Stomach (tissue), 8 donors: ENCODE measurements at regions not wholly inside any gene's neighbourhood (a gene's known extent, or its start where the extent isn't known, plus 50 kb on each side); places are given as distances from the start of the nearest gene placed in this dataset.

ENCODE experiments used
- DNase-seq, 2 donors: peaks; one replicate each; pipeline versions ENCODE4 v3.0.0 to v3.0.0-alpha.2; 2013 to 2019
- H3K27ac ChIP-seq, 5 donors: fragments of 200-600 bp in 4 of 5; sonication (generic) in 4 of 5; one replicate each; pipeline ENCODE4 v1.5.1; 2013 to 2019; ENCODE audit warnings: mild to moderate bottlenecking in 1 of 5, moderate library complexity in 1 of 5
- H3K27me3 ChIP-seq, 3 donors: fragments of 200-600 bp; sonication (generic); one replicate each; pipeline ENCODE4 v1.5.1; 2017 to 2019; ENCODE audit warnings: mixed run types in 1 of 3
- H3K36me3 ChIP-seq, 4 donors: fragments of 200-600 bp; sonication (generic); 1 replicate in 3 of 4; 2 replicates in 1 of 4; pipeline ENCODE4 v1.5.1; 2016 to 2019
- H3K4me1 ChIP-seq, 4 donors: fragments of 200-600 bp; sonication (generic); one replicate each; pipeline ENCODE4 v1.5.1; 2016 to 2019
- H3K4me3 ChIP-seq, 4 donors: fragments of 200-600 bp; sonication (generic) in 3 of 4; one replicate each; pipeline ENCODE4 v1.5.1; 2016 to 2019; ENCODE audit warnings: mild to moderate bottlenecking in 1 of 4
- H3K9me3 ChIP-seq, 4 donors: fragments of 200-600 bp; sonication (generic); one replicate each; pipeline ENCODE4 v1.5.1; 2016 to 2019
- CTCF ChIP-seq, 7 experiments: fragments of 450-650 bp in 4 of 7; fragments of 200-600 bp in 3 of 7; sonication (generic) in 3 of 7; IDR thresholded peaks; one replicate each; pipeline ENCODE4 v1.5.1; 2016 to 2019; ENCODE audit warnings: antibody characterized with exemption in 7 of 7, control low read depth in 2 of 7, mild to moderate bottlenecking in 1 of 7
- EP300 ChIP-seq: sonication (generic); formaldehyde crosslinking; IDR thresholded peaks from one replicate; pipeline ENCODE4 v1.6.1; 2017; ENCODE audit warnings: antibody characterized with exemption
- POLR2A ChIP-seq, 4 donors: fragments of 450-650 bp; IDR thresholded peaks; one replicate each; pipeline ENCODE4 v1.6.1; 2016; ENCODE audit warnings: antibody characterized with exemption in 4 of 4, control low read depth in 2 of 4, mild to moderate bottlenecking in 1 of 4, moderate library complexity in 1 of 4
- POLR2AphosphoS5 ChIP-seq, 3 donors: sonication (generic); formaldehyde crosslinking; IDR thresholded peaks; one replicate each; pipeline ENCODE4 v1.6.1; 2016; ENCODE audit warnings: antibody characterized with exemption in 3 of 3
- WGBS, 5 donors: extraction: QIAGEN DNeasy Blood & Tissue Kit in 3 of 5; methylation state at CpG; one replicate each; pipeline versions ENCODE4 v1.1.5 to v1.1.7; 2013 to 2018; 5-methylcytosine and 5-hydroxymethylcytosine counted together
- intact Hi-C: fragments of 100-400 bp; cut with DNase I; formaldehyde crosslinking; loops from one replicate; pipeline ENCODE4 v1.15.1; 2023; ENCODE audit warnings: low total_unique reads
- donor health status: healthy with polysubstance abuse.
- donor health status: Bipolar disorder and iron deficiency.
- donor health status: healthy.

DNA sequence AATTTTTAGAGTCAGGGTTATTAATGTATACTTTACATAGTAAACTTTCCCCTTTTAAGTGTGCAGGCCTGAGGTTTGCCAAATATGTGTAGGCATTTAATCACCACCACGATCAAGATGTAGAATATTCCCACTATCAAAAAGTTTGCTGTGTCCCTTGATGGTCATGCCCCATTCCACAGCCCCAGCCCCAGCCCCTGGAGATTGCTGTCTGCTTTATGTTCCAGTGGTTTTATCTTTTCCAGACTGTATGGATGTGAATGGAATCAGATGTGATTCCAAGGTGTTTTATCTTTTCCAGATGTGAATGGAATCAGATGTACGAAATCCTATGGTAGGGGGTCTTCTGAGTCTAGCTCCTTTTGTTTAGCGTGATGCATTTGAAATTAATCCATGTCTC, 93.1 kb upstream of the B3GAT1 start:
- WGBS, 5 donors = 72 to 84% (median 83%) methylated on average over 3 of the region's 3 CpGs
- no peak for TF ChIP-seq POLR2AphosphoS5 (IDR thresholded peaks at IDR 0.05)
- TF ChIP-seq POLR2A (IDR thresholded peaks at IDR 0.05) = no peak
- TF ChIP-seq CTCF (IDR thresholded peaks at IDR 0.05) = no peak
- no peak for TF ChIP-seq EP300
- Histone ChIP-seq H3K36me3 (no peaks in the 10 kb centered on the region), H3K4me3 (no peak overlapping the region), H3K9me3 (no peaks in the 10 kb centered on the region), H3K27ac (no peak overlapping the region), H3K4me1 (no peaks in the 10 kb centered on the region), H3K27me3 (peaks cover 0 to 18% (median 0%) of the 10 kb centered on the region in 3 donors)
- DNase-seq = no peak
- intact Hi-C loops = no loop called here

- TF ChIP-seq EP300 (no peak), POLR2AphosphoS5 (IDR thresholded peaks at IDR 0.05) (no peak), CTCF (IDR thresholded peaks at IDR 0.05) (no peak), POLR2A (IDR thresholded peaks at IDR 0.05) (no peak)
- peaks cover 0 to 18% (median 0%) of the 10 kb centered on the region in 3 donors for H3K27me3 ChIP-seq
- 57 to 68% (median 65%) methylated on average over 15 to 16 of the region's 16 CpGs for WGBS, 5 donors
- peak in 1 of 2 donors; percentile 23 for DNase-seq
- H3K36me3 ChIP-seq = no peaks in the 10 kb centered on the region
- intact Hi-C loops = no loop called here
- no peak overlapping the region for H3K27ac ChIP-seq
- H3K4me1 ChIP-seq = no peaks in the 10 kb centered on the region
- H3K4me3 ChIP-seq = no peak overlapping the region
- no peaks in the 10 kb centered on the region for H3K9me3 ChIP-seq
These were observed 92.3 kb upstream of the B3GAT1 start for GRCh38 chr11:134504146-134504905.

- H3K36me3 ChIP-seq = no peaks in the 10 kb centered on the region
- no peaks in the 10 kb centered on the region for H3K9me3 ChIP-seq
- peaks cover 0 to 18% (median 0%) of the 10 kb centered on the region in 3 donors for H3K27me3 ChIP-seq
- no peak overlapping the region for H3K27ac ChIP-seq
- H3K4me1 ChIP-seq = peaks cover 0 to 2% (median under 1%) of the 10 kb centered on the region in 4 donors
- TF ChIP-seq POLR2AphosphoS5 (IDR thresholded peaks at IDR 0.05) = no peak
- TF ChIP-seq EP300 = no peak
- no peak for TF ChIP-seq POLR2A (IDR thresholded peaks at IDR 0.05)
- TF ChIP-seq CTCF (IDR thresholded peaks at IDR 0.05) = no peak
- DNase-seq = peak in 1 of 2 donors; percentile 15
- intact Hi-C loops = no loop called here
- H3K4me3 ChIP-seq = no peak overlapping the region
- WGBS, 5 donors = 91 to 92% (median 92%) methylated on average over 16 of the region's 16 CpGs
These were observed 91.6 kb upstream of the B3GAT1 start for GRCh38 chr11:134503596-134503995.

DNA sequence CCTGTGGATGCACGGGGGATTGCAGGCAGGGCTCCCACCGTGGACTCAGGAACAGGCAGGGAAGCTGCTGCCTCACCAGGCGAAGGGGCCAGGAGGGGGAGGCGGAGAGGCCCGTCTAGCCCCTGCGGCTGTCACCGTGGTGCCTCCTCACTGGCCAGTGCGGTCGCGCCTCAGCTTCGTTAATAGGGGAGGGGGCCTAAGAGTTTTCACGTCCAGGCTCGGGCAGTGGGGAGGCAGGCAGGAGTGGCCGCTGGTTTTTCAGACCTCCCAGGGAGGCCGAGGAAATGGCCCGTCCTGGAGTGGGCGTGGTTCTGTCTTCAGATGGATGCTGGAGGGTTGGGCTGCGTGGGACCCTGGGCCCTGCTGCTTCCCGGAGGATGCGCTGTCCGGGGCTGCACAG, 91.1 kb upstream of the B3GAT1 start:
- peaks cover 0 to 18% (median 0%) of the 10 kb centered on the region in 3 donors for H3K27me3 ChIP-seq
- no peak overlapping the region for H3K4me3 ChIP-seq
- H3K27ac ChIP-seq = no peak overlapping the region
- no peaks in the 10 kb centered on the region for H3K9me3 ChIP-seq
- intact Hi-C loops = no loop called here
- TF ChIP-seq POLR2A (IDR thresholded peaks at IDR 0.05) = no peak
- no peak for TF ChIP-seq POLR2AphosphoS5 (IDR thresholded peaks at IDR 0.05)
- TF ChIP-seq EP300 = no peak
- TF ChIP-seq CTCF (IDR thresholded peaks at IDR 0.05) = no peak
- peak in 1 of 2 donors; percentile 22 for DNase-seq
- peaks cover 0 to 7% (median 3%) of the 10 kb centered on the region in 4 donors for H3K4me1 ChIP-seq
- no peaks in the 10 kb centered on the region for H3K36me3 ChIP-seq
- 49 to 70% (median 55%) methylated on average over 21 of the region's 21 CpGs for WGBS, 5 donors
